H9 (cell line): ENCODE measurements at regions not wholly inside any gene's neighbourhood (a gene's known extent, or its start where the extent isn't known, plus 50 kb on each side); places are given as distances from the start of the nearest gene placed in this dataset.

ENCODE experiments used
- DNase-seq: peaks from one replicate; pipeline ENCODE4 v3.0.0-alpha.2; 2017
- H2AFZ ChIP-seq: one replicate; pipeline ENCODE4 v1.6.1; 2013; ENCODE audit warnings: mild to moderate bottlenecking, low read length, control low read depth, moderate library complexity
- H2AK5ac ChIP-seq: 2 replicates; pipeline ENCODE4 v1.6.1; 2013; ENCODE audit warnings: low read length, control low read depth, mixed read lengths; ENCODE audit not compliant: insufficient read length
- H2BK120ac ChIP-seq: one replicate; pipeline ENCODE4 v1.6.1; 2013; ENCODE audit warnings: low read depth, mild to moderate bottlenecking, low read length, control low read depth, inconsistent platforms; ENCODE audit not compliant: poor library complexity, severe bottlenecking
- H2BK12ac ChIP-seq: 2 replicates; pipeline ENCODE4 v1.6.1; 2013; ENCODE audit warnings: low read length, control low read depth, mixed read lengths, low read depth; ENCODE audit not compliant: insufficient read length
- H2BK15ac ChIP-seq: 2 replicates; pipeline ENCODE4 v1.6.1; 2013; ENCODE audit warnings: low read depth, low read length, control low read depth
- H2BK20ac ChIP-seq: one replicate; pipeline ENCODE4 v1.6.1; 2013; ENCODE audit warnings: low read depth, mild to moderate bottlenecking, low read length, control low read depth, inconsistent platforms; ENCODE audit not compliant: poor library complexity, severe bottlenecking
- H2BK5ac ChIP-seq: 2 replicates; pipeline ENCODE4 v1.6.1; 2013; ENCODE audit warnings: low read length, control low read depth, mixed read lengths; ENCODE audit not compliant: insufficient read length
- H3K14ac ChIP-seq: 2 replicates; pipeline ENCODE4 v1.6.1; 2013; ENCODE audit warnings: low read length, control low read depth; ENCODE audit not compliant: insufficient read depth
- H3K18ac ChIP-seq: 2 replicates; pipeline ENCODE4 v1.6.1; 2013; ENCODE audit warnings: low read depth, mild to moderate bottlenecking, mixed read lengths, low read length, control low read depth; ENCODE audit not compliant: insufficient read length
- H3K23ac ChIP-seq: 2 replicates; pipeline ENCODE4 v1.6.1; 2013; ENCODE audit warnings: low read length, control low read depth, mixed read lengths, low read depth; ENCODE audit not compliant: insufficient read length
- H3K23me2 ChIP-seq: 2 replicates; pipeline ENCODE4 v1.6.1; 2013; ENCODE audit warnings: low read depth, mild to moderate bottlenecking, mixed read lengths, low read length, control low read depth; ENCODE audit not compliant: insufficient read length, poor library complexity, severe bottlenecking
- H3K27ac ChIP-seq: 2 replicates; pipeline ENCODE4 v1.5.1; 2013; ENCODE audit warnings: low read length, control low read depth, mixed read lengths, low read depth; ENCODE audit not compliant: insufficient read length
- H3K27me3 ChIP-seq: 2 replicates; pipeline ENCODE4 v1.6.1; 2013; ENCODE audit warnings: low read length, control low read depth, inconsistent platforms; ENCODE audit not compliant: insufficient read depth
- H3K4ac ChIP-seq: 2 replicates; pipeline ENCODE4 v1.6.1; 2013; ENCODE audit warnings: low read depth, mild to moderate bottlenecking, control low read depth, inconsistent platforms, low read length, moderate library complexity
- H3K4me1 ChIP-seq: 2 replicates; pipeline ENCODE4 v1.6.1; 2013; ENCODE audit warnings: low read length, control low read depth, inconsistent platforms; ENCODE audit not compliant: insufficient read depth
- H3K4me2 ChIP-seq: 2 replicates; pipeline ENCODE4 v1.6.1; 2013; ENCODE audit warnings: low read length, control low read depth, mixed read lengths; ENCODE audit not compliant: insufficient read length, insufficient read depth
- H3K56ac ChIP-seq: 2 replicates; pipeline ENCODE4 v1.6.1; 2013; ENCODE audit warnings: low read depth, mild to moderate bottlenecking, mixed read lengths, low read length, control low read depth; ENCODE audit not compliant: insufficient read length
- H3K79me1 ChIP-seq: 2 replicates; pipeline ENCODE4 v1.6.1; 2013; ENCODE audit warnings: low read depth, mild to moderate bottlenecking, moderate library complexity, low read length, control low read depth, inconsistent platforms; ENCODE audit not compliant: insufficient read depth, poor library complexity, severe bottlenecking
- H3K79me2 ChIP-seq: 2 replicates; pipeline ENCODE4 v1.6.1; 2013; ENCODE audit warnings: low read length, control low read depth, inconsistent platforms; ENCODE audit not compliant: insufficient read depth
- H3K9ac ChIP-seq: 2 replicates; pipeline ENCODE4 v1.6.1; 2013; ENCODE audit warnings: low read length, control low read depth, mixed read lengths; ENCODE audit not compliant: insufficient read length; ENCODE audit errors: extremely low read depth
- H3K9me3 ChIP-seq: one replicate; pipeline ENCODE4 v1.6.1; 2013; ENCODE audit warnings: low read depth, low read length, inconsistent platforms; ENCODE audit not compliant: control insufficient read depth
- H3T11ph ChIP-seq: one replicate; pipeline ENCODE4 v1.6.1; 2013; ENCODE audit warnings: mild to moderate bottlenecking, low read length, control low read depth, inconsistent platforms
- H4K20me1 ChIP-seq: one replicate; pipeline ENCODE4 v1.6.1; 2013; ENCODE audit not compliant: control insufficient read depth, insufficient read length, insufficient read depth
- H4K5ac ChIP-seq: 2 replicates; pipeline ENCODE4 v1.6.1; 2013; ENCODE audit warnings: low read depth, mild to moderate bottlenecking, mixed read lengths, low read length, control low read depth; ENCODE audit not compliant: insufficient read length
- H4K8ac ChIP-seq: replicated peaks from 2 replicates; pipeline ENCODE4 v1.6.1; 2013; ENCODE audit warnings: low read length, control low read depth, mixed read lengths, low read depth; ENCODE audit not compliant: insufficient read length
- H4K91ac ChIP-seq: 2 replicates; pipeline ENCODE4 v1.6.1; 2013; ENCODE audit warnings: low read depth, mild to moderate bottlenecking, moderate library complexity, mixed read lengths, low read length, control low read depth; ENCODE audit not compliant: insufficient read length
- H3K27ac Mint-ChIP-seq, 3 experiments: 2 replicates in 2 of 3; 3 replicates in 1 of 3; pipeline ENCODE4 v1.8.0; 2020 to 2021; ENCODE audit warnings: mixed read lengths in 3 of 3, mild to moderate bottlenecking in 1 of 3, moderate library complexity in 1 of 3
- H3K27me3 Mint-ChIP-seq: 2 replicates; pipeline ENCODE4 v1.8.0; 2021; ENCODE audit warnings: low read depth, mild to moderate bottlenecking, moderate library complexity, mixed read lengths
- H3K36me3 Mint-ChIP-seq, 3 experiments: 2 replicates in 2 of 3; 3 replicates in 1 of 3; pipeline ENCODE4 v1.8.0; 2020 to 2021; ENCODE audit warnings: low read depth in 3 of 3, mixed read lengths in 3 of 3; ENCODE audit not compliant: insufficient read depth in 1 of 3
- H3K4me1 Mint-ChIP-seq, 2 experiments: 2 replicates each; pipeline ENCODE4 v1.8.0; 2020; ENCODE audit warnings: mixed read lengths in 2 of 2
- H3K4me3 Mint-ChIP-seq, 2 experiments: 2 replicates in 1 of 2; 3 replicates in 1 of 2; pipeline ENCODE4 v1.8.0; 2020 to 2021; ENCODE audit warnings: mild to moderate bottlenecking in 2 of 2, mixed read lengths in 2 of 2, moderate library complexity in 1 of 2
- H3K9me3 Mint-ChIP-seq, 2 experiments: 2 replicates in 1 of 2; 3 replicates in 1 of 2; pipeline ENCODE4 v1.8.0; 2020; ENCODE audit warnings: mild to moderate bottlenecking in 2 of 2, mixed read lengths in 2 of 2, moderate library complexity in 1 of 2
- WGBS: extraction: QIAGEN DNeasy Blood & Tissue Kit; methylation state at CpG from one replicate; pipeline ENCODE4 v1.1.7; 2013; ENCODE audit warnings: missing lambda C conversion rate, low lambda C conversion rate, mixed read lengths; ENCODE audit not compliant: insufficient read length; ENCODE audit errors: extremely low coverage; 5-methylcytosine and 5-hydroxymethylcytosine counted together
- TF ChIP-seq, protein P1 (sequence below): fragments of 200-600 bp; sonication (generic); conservative IDR thresholded peaks from 3 replicates; pipeline ENCODE4 v1.8.0; 2021; ENCODE audit warnings: antibody characterized with exemption, mild to moderate bottlenecking

DNA sequence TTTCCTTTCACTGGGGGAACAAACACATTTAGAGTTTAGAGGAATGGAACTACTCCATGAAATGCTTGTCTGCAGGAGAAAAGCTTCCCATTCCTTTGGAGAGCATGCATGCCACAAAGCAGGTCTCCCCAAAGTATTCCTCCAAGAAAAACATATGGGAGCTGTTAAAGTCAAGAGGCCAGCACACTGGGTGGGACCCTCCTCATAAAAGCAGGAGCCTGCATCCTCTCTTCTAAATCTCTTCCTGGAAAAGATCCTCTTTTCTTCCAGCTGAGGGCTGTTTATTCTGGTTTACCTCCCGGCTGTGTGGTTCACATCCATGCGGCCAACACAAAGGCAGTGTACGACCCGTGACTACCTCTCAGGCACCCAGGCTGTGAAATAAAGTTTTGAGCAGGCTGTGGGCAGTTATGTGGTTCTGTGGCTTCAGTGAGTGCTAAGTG, 103.4 kb downstream of the TENT5C start:
- Mint-ChIP-seq H3K27me3 (peaks cover 7% of the 10 kb centered on the region), H3K4me1 (peaks cover 21 to 24% of the 10 kb centered on the region in 2 experiments), H3K9me3 (peaks cover 2 to 8% of the 10 kb centered on the region in 2 experiments; a peak in 3 of 5 replicates), H3K27ac (no peak overlapping the region), H3K36me3 (peaks cover 0 to 8% (median 0%) of the 10 kb centered on the region in 3 experiments; a peak in 3 of 7 replicates), H3K4me3 (no peak overlapping the region)
- no peaks in the 10 kb centered on the region for H3K79me1 ChIP-seq
- H2BK120ac ChIP-seq: no peak overlapping the region
- peaks cover 2% of the 10 kb centered on the region for H3K23me2 ChIP-seq
- no peak overlapping the region for H2BK12ac ChIP-seq
- no peak overlapping the region for H3K4ac ChIP-seq
- no peak for DNase-seq
- no peaks in the 10 kb centered on the region; the same call in 1 of the 2 replicates for H3K27me3 ChIP-seq
- H3K79me2 ChIP-seq: no peaks in the 10 kb centered on the region
- no CpG with 5 or more reads among the region's 4 CpGs for WGBS
- H3K27ac ChIP-seq: no peak overlapping the region
- H3K9ac ChIP-seq: no peak overlapping the region
- no peak overlapping the region for H4K5ac ChIP-seq
- H3K56ac ChIP-seq: no peak overlapping the region
- no peak overlapping the region for H2AK5ac ChIP-seq
- no peak overlapping the region for H2AFZ ChIP-seq
- no peak overlapping the region for H4K8ac ChIP-seq
- no peaks in the 10 kb centered on the region for H4K20me1 ChIP-seq
- H3K23ac ChIP-seq: no peak overlapping the region
- H4K91ac ChIP-seq: no peak overlapping the region
- H3T11ph ChIP-seq: no peak overlapping the region
- TF ChIP-seq, protein P1, sequence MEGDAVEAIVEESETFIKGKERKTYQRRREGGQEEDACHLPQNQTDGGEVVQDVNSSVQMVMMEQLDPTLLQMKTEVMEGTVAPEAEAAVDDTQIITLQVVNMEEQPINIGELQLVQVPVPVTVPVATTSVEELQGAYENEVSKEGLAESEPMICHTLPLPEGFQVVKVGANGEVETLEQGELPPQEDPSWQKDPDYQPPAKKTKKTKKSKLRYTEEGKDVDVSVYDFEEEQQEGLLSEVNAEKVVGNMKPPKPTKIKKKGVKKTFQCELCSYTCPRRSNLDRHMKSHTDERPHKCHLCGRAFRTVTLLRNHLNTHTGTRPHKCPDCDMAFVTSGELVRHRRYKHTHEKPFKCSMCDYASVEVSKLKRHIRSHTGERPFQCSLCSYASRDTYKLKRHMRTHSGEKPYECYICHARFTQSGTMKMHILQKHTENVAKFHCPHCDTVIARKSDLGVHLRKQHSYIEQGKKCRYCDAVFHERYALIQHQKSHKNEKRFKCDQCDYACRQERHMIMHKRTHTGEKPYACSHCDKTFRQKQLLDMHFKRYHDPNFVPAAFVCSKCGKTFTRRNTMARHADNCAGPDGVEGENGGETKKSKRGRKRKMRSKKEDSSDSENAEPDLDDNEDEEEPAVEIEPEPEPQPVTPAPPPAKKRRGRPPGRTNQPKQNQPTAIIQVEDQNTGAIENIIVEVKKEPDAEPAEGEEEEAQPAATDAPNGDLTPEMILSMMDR: no peak
- no peak overlapping the region for H2BK20ac ChIP-seq
- no peak overlapping the region for H2BK15ac ChIP-seq
- H3K4me1 ChIP-seq: peaks cover 7% of the 10 kb centered on the region
- H3K9me3 ChIP-seq: no peaks in the 10 kb centered on the region
- H3K18ac ChIP-seq: no peak overlapping the region
- no peak overlapping the region for H3K4me2 ChIP-seq
- H2BK5ac ChIP-seq: no peak overlapping the region
- 0 out of 2 replicates have a peak overlapping the region, but pooled peaks have one; percentile 25 for H3K14ac ChIP-seq
